Tibial nerve (tissue), 4 donors: ENCODE measurements at regions not wholly inside any gene's neighbourhood (a gene's known extent, or its start where the extent isn't known, plus 50 kb on each side); places are given as distances from the start of the nearest gene placed in this dataset.

Source experiments
- EP300 ChIP-seq, 2 donors: sonication (generic); formaldehyde crosslinking; IDR thresholded peaks; one replicate each; pipeline ENCODE4 v1.6.1; 2017; ENCODE audit warnings: antibody characterized with exemption in 2 of 2, mild to moderate bottlenecking in 1 of 2
- POLR2A ChIP-seq, 2 donors: fragments of 450-650 bp; IDR thresholded peaks; one replicate each; pipeline ENCODE4 v1.6.1; 2017; ENCODE audit warnings: antibody characterized with exemption in 2 of 2, mild to moderate bottlenecking in 2 of 2, moderate library complexity in 2 of 2
- TF ChIP-seq, protein P1 (sequence below), 5 experiments: fragments of 200-600 bp in 3 of 5; fragments of 450-650 bp in 2 of 5; sonication (generic) in 3 of 5; IDR thresholded peaks; one replicate each; pipeline ENCODE4 v1.5.1; 2016 to 2019; ENCODE audit warnings: antibody characterized with exemption in 5 of 5, mild to moderate bottlenecking in 3 of 5, moderate library complexity in 2 of 5

DNA sequence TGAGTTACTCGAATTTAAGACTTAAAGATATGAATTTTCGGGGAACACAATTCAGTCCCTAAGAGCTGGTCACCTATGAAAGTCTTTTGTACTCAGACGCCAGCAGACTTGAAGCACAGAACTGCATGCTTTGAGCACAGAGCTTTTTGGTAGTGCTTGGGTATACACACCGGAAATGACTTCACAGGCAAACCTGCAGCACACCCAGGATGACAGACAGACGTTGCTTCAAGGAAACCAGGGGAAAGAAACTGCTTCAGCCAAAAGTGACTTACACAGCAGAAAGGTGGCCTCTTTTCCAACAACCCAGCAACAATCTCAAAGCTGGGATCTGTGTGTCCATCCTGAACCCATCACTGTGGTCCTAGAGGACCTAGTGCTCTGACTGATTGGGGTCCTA lies 975.1 kb downstream of the AACS start:
- TF ChIP-seq POLR2A (IDR thresholded peaks at IDR 0.05) = no peak
- TF ChIP-seq, protein P1, sequence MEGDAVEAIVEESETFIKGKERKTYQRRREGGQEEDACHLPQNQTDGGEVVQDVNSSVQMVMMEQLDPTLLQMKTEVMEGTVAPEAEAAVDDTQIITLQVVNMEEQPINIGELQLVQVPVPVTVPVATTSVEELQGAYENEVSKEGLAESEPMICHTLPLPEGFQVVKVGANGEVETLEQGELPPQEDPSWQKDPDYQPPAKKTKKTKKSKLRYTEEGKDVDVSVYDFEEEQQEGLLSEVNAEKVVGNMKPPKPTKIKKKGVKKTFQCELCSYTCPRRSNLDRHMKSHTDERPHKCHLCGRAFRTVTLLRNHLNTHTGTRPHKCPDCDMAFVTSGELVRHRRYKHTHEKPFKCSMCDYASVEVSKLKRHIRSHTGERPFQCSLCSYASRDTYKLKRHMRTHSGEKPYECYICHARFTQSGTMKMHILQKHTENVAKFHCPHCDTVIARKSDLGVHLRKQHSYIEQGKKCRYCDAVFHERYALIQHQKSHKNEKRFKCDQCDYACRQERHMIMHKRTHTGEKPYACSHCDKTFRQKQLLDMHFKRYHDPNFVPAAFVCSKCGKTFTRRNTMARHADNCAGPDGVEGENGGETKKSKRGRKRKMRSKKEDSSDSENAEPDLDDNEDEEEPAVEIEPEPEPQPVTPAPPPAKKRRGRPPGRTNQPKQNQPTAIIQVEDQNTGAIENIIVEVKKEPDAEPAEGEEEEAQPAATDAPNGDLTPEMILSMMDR (IDR thresholded peaks at IDR 0.05) = no peak
- TF ChIP-seq EP300 (IDR thresholded peaks at IDR 0.05) = no peak
